GM19025 (cell line): ENCODE measurements at regions not wholly inside any gene's neighbourhood (a gene's known extent, or its start where the extent isn't known, plus 50 kb on each side); places are given as distances from the start of the nearest gene placed in this dataset.
"Not testable (repeated sequence)": the region's sequence is repeated elsewhere in the genome, so short reads cannot be mapped to it uniquely, and the experiment has no call there.

Experiments used
- ATAC-seq: cut with Tn5 transposase; IDR thresholded peaks from one replicate; pipeline ENCODE4 v1.9.1; 2021; ENCODE audit warnings: mild to moderate bottlenecking, low read depth, moderate library complexity; ENCODE audit not compliant: unreplicated experiment

DNA sequence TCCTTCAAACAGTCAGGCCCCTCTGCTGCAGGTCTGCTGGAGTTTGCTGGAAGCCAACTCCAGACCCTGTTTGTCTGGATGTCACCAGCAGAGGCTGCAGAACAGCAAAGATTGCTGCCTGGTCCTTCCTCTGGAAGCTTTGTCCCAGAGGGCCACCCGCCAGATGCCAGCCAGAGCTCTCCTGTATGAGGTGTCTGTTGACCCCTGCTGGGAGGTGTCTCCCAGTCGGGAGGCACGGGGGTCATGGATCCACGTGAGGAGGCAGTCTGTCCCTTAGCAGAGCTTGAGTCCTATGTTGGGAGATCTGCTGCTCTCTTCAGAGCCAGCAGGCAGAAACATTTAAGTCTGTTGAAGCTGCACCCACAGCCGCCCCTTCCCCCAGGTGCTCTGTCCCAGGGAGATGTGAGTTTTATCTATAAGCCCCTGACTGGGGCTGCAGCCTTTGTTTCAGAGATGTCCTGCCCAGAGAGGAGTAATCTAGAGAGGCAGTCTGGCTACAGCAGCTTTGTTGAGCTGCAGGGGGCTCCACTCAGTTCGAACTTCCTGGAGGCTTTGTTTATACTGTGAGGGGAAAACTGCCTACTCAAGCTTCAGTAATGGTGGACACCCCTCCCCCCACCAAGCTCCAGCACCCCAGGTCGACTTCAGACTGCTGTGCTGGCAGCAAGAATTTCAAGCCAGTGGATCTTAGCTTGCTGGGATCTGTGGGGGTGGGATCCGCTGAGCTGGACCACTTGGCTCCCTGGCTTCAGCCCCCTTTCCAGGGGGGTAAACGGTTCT, 72.1 kb downstream of the OGFRL1 start:
- ATAC-seq, result not testable (repeated sequence)

DNA sequence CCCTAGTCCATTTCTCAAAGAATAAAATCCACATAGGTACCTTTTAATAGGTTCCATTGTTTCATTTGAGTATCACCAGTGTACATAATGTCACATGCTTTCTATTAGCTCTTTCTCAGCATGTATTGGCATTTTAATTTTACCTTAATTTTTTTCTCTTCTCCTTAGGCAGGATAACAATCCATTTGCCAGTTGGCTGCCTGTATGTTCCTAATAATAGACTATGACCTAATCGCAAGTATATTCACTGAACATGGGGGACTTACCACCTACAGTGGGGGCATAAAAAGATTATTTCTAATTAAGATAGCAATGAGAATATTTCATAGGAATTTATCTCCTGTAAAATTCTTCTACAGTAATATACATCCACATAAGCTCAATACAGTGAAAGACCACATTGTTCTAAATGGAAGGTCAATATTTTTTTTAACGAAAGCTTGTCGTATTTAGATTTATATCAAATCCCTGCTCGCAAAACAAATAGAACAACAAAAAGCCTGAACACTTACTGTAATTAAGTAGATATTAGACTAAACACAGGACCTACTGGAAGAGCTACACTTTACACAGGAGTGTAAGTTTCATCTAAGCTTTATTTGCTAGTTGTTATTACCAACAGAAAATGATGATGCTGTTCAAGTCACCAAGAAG, 76.4 kb downstream of the OGFRL1 start:
- no peak for ATAC-seq

DNA sequence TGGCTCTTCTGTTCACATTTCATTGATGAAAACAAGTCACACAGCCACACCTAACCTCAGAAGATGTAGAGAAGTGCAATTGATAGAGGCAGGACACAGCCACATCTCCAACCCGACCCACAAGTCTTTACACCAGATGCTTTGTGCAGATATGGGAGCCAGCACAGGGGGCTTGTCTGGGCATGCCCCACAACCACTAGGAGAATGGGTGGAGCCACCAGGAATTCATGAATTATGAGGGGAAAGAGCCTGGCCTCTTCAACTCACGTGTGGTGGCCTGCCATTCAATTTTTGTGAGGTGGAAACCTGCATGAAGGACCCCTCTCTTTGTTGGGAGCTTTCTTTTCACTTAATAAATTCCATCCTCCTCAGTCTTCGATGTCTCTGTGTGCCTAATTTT, 79.1 kb downstream of the OGFRL1 start:
- no peak for ATAC-seq

DNA sequence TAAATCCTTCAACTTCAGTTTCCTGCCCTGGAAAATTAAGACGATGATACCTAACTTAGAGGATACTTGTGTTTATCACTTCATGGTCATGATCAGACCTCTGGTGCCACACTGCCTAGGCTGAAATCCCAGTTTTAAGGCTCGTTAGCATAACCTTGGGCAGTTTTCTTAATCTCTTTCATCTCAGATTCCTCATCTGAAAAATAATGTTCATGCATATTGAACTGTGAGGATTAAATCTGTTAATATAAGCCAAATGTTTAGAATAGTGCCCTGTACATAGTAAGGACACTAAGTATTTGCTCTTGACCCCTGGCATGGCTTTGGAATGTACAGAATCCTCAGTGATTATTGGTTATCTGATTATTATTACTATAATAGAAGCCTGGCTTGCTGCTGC, 79.7 kb downstream of the OGFRL1 start:
- ATAC-seq, result no peak

- ATAC-seq, result no peak
Observed at GRCh38 chr6:71371559-71371958, 82.9 kb downstream of the OGFRL1 start.

- no peak for ATAC-seq
Observed at GRCh38 chr6:71373943-71374342, 85.3 kb downstream of the OGFRL1 start.

- no peak for ATAC-seq
Observed at GRCh38 chr6:71375676-71376075, 87.1 kb downstream of the OGFRL1 start.

GRCh38 chr6:71376830-71377229, 88.2 kb downstream of the OGFRL1 start:
- no peak for ATAC-seq

GRCh38 chr6:71383476-71383875, 94.9 kb downstream of the OGFRL1 start:
- ATAC-seq, result no peak

DNA sequence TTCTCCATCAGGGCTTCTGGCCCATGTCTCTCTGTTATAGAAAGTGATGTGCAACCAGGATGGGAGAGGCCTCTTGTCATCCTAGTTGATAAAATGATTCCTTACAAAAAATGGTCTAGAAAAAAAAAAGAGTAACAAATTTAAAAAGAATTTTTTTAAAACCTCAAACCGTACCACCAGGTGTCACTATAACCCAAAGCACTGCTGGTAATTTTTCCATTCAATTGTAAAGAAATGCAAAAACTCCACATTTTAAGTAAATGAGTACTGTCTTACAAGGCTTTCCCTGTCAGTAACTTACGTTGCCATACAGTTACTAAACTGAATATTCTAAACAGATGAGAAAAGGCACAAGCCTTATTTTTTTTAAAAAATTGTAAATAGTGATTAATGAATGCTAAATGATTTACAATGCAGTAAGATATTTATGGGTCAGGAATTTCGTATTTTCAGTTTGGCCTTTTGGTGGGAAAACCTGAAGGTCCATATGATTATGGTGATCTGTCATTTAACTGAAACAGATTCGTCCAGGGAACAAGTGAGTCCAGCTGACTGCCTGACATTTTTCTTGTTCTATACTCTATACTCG, 95.4 kb downstream of the OGFRL1 start:
- no peak for ATAC-seq

GRCh38 chr6:71385111-71385822, 96.7 kb downstream of the OGFRL1 start:
- no peak for ATAC-seq

DNA sequence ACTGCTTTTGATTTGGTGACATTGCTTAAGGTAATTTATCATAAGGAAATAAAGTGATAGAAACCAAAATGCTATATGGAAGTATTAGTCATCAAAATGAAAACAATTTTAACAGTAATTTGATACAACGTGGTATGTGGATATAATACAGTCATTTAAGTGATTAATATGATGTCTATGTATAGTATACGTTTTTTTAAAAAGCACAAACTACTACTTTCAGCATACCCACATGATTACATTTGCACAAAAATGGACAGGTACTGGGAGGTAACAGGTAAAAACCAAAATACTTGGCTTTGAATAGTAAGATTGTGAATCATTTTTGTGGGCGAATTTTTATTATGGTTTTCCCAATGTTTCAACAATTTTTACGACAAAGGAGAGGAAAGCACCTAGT, 97.6 kb downstream of the OGFRL1 start:
- no peak for ATAC-seq

- ATAC-seq, result no peak
Observed at GRCh38 chr6:71387179-71387578, 98.6 kb downstream of the OGFRL1 start.

GRCh38 chr6:71388068-71388744, 99.6 kb downstream of the OGFRL1 start:
- no peak for ATAC-seq

DNA sequence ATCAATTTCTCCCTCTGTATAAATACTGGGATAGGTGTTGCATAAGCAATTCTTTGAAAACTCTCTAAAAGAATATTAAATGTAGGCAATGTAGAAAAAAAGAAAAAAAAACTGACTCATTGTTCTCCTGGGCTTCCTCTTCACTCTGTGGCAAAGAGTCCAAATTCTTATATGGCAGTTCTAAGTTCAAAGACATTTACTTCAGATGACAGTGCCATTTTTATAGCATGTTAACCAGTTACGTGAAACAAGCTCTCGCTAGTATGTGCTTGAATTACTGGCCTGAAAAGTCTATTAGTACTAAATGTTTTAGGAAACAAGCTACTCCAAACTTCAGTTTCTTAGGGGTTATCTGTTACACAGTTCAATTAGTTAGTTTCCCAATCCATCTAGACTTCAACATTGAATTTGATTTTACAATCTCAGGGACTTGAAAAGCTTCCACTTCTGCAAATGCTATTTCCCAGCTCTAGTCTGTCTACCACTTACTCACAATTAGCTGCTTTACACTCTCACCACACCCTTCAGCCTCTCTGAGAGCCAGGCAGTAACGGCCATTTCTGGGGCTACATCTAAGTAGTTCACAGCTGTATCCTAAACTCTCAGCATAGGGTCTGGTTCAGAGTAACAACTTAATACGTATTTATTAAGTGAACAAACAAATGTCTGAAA, 100.4 kb downstream of the OGFRL1 start:
- ATAC-seq, result no peak

DNA sequence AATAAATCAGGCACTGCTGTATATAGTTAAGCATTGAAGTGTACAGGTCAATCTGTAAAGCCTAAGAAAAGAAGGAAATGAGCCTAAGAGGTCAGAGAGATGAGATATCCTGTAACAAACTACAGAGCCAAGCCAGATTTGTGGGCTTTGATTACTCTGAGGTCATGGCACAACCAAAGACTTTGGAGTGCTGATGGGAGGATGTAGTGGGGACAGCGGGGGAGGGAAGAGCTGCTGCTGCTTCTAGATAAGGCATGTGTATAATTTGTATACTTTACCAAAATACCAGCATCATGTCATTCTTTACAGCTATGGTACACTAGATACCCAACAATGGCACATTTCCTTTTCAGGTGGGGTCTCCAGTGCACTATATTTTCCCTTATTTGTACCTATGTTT, 102.5 kb downstream of the OGFRL1 start:
- ATAC-seq, result no peak

DNA sequence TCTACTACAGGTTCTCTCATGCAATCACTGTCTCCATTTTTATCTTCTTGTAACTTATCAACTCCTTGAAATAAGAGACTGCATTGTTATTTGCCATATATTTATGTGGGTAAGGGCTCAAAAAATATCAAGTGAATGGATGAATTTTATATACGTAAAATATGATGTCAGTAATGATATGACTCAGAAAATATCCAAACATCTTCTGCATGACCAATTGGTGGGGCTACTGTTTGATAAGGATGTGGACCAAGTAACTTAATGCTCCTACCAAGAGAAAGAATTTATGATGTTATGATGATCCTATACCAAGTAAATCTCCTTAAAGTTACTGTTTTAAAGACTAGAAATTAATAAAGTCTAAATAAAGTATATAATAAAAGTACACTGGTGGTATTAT, 103.7 kb downstream of the OGFRL1 start:
- ATAC-seq, result no peak

GRCh38 chr6:71393471-71393870, 104.9 kb downstream of the OGFRL1 start:
- ATAC-seq, result no peak

DNA sequence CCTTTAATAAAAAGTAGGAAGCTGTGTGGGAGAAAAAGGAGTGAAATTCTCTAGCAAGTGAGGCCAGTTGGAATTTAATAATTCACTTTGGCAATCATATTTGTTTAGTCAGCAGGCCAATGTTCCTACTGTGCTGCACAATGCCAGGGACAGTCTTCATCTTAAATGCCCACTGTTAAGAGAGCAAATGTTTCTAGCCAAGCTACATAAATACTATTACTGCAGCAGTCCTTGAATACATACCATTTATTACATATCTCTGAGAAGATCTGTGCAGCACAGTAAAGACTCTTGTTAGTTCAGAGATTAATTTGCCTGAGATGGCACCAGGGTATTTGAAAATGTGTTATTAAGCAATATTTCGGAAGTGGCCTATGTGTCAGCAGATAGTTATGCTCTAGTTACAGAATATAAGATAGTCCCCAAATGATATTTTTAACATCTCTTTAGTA, 105.4 kb downstream of the OGFRL1 start:
- no peak for ATAC-seq

GRCh38 chr6:71394926-71395325, 106.3 kb downstream of the OGFRL1 start:
- no peak for ATAC-seq
